Breast epithelium (tissue), 3 donors: ENCODE measurements at regions not wholly inside any gene's neighbourhood (a gene's known extent, or its start where the extent isn't known, plus 50 kb on each side); places are given as distances from the start of the nearest gene placed in this dataset.

Experiments used
- CTCF ChIP-seq, 3 donors: fragments of 450-650 bp; IDR thresholded peaks; one replicate each; pipeline ENCODE4 v1.5.1; 2016 to 2017; ENCODE audit warnings: antibody characterized with exemption in 3 of 3, mild to moderate bottlenecking in 3 of 3, moderate library complexity in 3 of 3
- POLR2A ChIP-seq: fragments of 450-650 bp; IDR thresholded peaks from one replicate; pipeline ENCODE4 v1.6.1; 2016; ENCODE audit warnings: antibody characterized with exemption, mild to moderate bottlenecking, moderate library complexity

GRCh38 chr9:113649054-113649453, 185.5 kb downstream of the RGS3 start:
- TF ChIP-seq POLR2A (no peak), CTCF (IDR thresholded peaks at IDR 0.05) (no peak)
